ENCODE measurements at regions not wholly inside any gene's neighbourhood (a gene's known extent, or its start where the extent isn't known, plus 50 kb on each side); places are given as distances from the start of the nearest gene placed in this dataset.

- no peak for TF ChIP-seq PHF8 (conservative IDR thresholded peaks at IDR 0.05; ENCODE audit: low read depth, low read length)
- no peak for TF ChIP-seq BRCA1 (IDR thresholded peaks at IDR 0.05; ENCODE audit: low read depth, low read length)
- no peak for TF ChIP-seq MAX (IDR thresholded peaks at IDR 0.05)
- no peak for TF ChIP-seq KDM1A (IDR thresholded peaks at IDR 0.05; ENCODE audit: borderline replicate concordance, low read length)
- no peak for TF ChIP-seq CTBP2 (IDR thresholded peaks at IDR 0.05; ENCODE audit: borderline replicate concordance, insufficient read depth, insufficient read length, low read length)
- no peak for TF ChIP-seq FOSL1 (IDR thresholded peaks at IDR 0.05; ENCODE audit: insufficient read depth, low read depth, low read length)
- no peak for TF ChIP-seq CTCF (IDR thresholded peaks at IDR 0.05; ENCODE audit: control extremely low read depth in 1 of 3, insufficient read depth in 1 of 3, low read depth in 1 of 3, low read length in 3 of 3)
- no peak for TF ChIP-seq SIN3A (conservative IDR thresholded peaks at IDR 0.05 in 1 of 2, IDR thresholded peaks at IDR 0.05 in 1 of 2; ENCODE audit: low read depth in 1 of 2, low read length in 2 of 2)
- no peak for TF ChIP-seq ZNF274 (IDR thresholded peaks at IDR 0.05; ENCODE audit: borderline replicate concordance, extremely low read depth, low read length)
- TF ChIP-seq ATF2 (IDR thresholded peaks at IDR 0.05; ENCODE audit: low read length) = no peak
- no peak for TF ChIP-seq POLR2AphosphoS5 (IDR thresholded peaks at IDR 0.05; ENCODE audit: low read depth, low read length)
Observed at GRCh38 chr13:106121173-106121754, 414.2 kb downstream of the EFNB2 start.
